IPS-NIHi11 (cell line): ENCODE measurements at regions not wholly inside any gene's neighbourhood (a gene's known extent, or its start where the extent isn't known, plus 50 kb on each side); places are given as distances from the start of the nearest gene placed in this dataset.
"Not testable (repeated sequence)": the region's sequence is repeated elsewhere in the genome, so short reads cannot be mapped to it uniquely, and the experiment has no call there.

Source experiments
- DNase-seq: peaks from one replicate; pipeline ENCODE4 v3.0.0; 2012; ENCODE audit warnings: mixed read lengths, low spot score

- no peak for DNase-seq
These were observed 112.8 kb downstream of the DSC3 start for GRCh38 chr18:30929718-30930117.

- DNase-seq, result no peak
These were observed 113.5 kb downstream of the DSC3 start for GRCh38 chr18:30929065-30929464.

GRCh38 chr18:30927517-30928075 lies 114.9 kb downstream of the DSC3 start:
- DNase-seq, result no peak

- DNase-seq, result no peak
These were observed 115.5 kb downstream of the DSC3 start for GRCh38 chr18:30927042-30927441.

GRCh38 chr18:30925795-30926194 lies 116.7 kb downstream of the DSC3 start:
- no peak for DNase-seq

GRCh38 chr18:30920757-30921156 lies 121.8 kb downstream of the DSC3 start:
- no peak for DNase-seq

GRCh38 chr18:30920351-30920750 lies 122.2 kb downstream of the DSC3 start:
- no peak for DNase-seq

- DNase-seq, result no peak
These were observed 124.9 kb downstream of the DSC3 start for GRCh38 chr18:30917651-30918050.

- no peak for DNase-seq
These were observed 127.1 kb downstream of the DSC3 start for GRCh38 chr18:30915336-30915988.

- DNase-seq, result no peak
These were observed 134.2 kb downstream of the DSC3 start for GRCh38 chr18:30908381-30908780.

GRCh38 chr18:30903566-30903965 lies 139.0 kb downstream of the DSC3 start:
- no peak for DNase-seq

GRCh38 chr18:30889519-30890301 lies 152.8 kb downstream of the DSC3 start:
- DNase-seq, result peak; percentile 35

GRCh38 chr18:30888344-30888743 lies 154.2 kb downstream of the DSC3 start:
- DNase-seq, result no peak

- no peak for DNase-seq
These were observed 155.5 kb downstream of the DSC3 start for GRCh38 chr18:30886998-30887397.

GRCh38 chr18:30870466-30870865 lies 172.1 kb downstream of the DSC3 start:
- DNase-seq, result no peak

- no peak for DNase-seq
These were observed 179.6 kb downstream of the DSC3 start for GRCh38 chr18:30862900-30863299.

- no peak for DNase-seq
These were observed 181.8 kb downstream of the DSC3 start for GRCh38 chr18:30860741-30861140.

GRCh38 chr18:30859036-30859435 lies 183.5 kb downstream of the DSC3 start:
- DNase-seq, result no peak

- DNase-seq, result no peak
These were observed 184.0 kb downstream of the DSC3 start for GRCh38 chr18:30858560-30858959.

- no peak for DNase-seq
These were observed 186.8 kb downstream of the DSC3 start for GRCh38 chr18:30855762-30856161.

GRCh38 chr18:30852980-30853379 lies 189.6 kb downstream of the DSC3 start:
- no peak for DNase-seq

GRCh38 chr18:30852541-30852940 lies 190.0 kb downstream of the DSC3 start:
- no peak for DNase-seq

- not testable (repeated sequence) for DNase-seq
These were observed 203.4 kb downstream of the DSC3 start for GRCh38 chr18:30839056-30839561.
